ENCODE measurements at regions not wholly inside any gene's neighbourhood (a gene's known extent, or its start where the extent isn't known, plus 50 kb on each side); places are given as distances from the start of the nearest gene placed in this dataset.
"Not testable (repeated sequence)": the region's sequence is repeated elsewhere in the genome, so short reads cannot be mapped to it uniquely, and the experiment has no call there.

DNA sequence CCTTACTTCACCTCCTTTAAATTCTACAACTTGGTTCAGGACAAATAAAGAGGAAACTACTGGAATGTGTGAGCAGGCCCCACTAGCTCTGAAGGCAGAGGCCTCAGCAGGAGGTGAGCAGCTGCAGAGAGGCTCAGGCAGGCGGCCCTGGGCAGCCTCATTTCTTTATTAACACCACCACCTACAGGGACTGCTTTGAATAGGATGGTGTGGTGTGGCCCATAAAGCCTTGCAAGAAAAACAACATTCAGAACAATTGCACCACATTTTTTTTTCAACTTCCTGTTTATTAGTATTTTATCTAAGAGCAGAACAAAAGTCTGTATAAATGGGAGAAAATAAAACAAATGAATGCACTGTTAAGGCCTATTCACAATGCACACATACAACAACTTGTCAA, 333.7 kb downstream of the BCL2L11 start:
- DNase-seq: not testable (repeated sequence)

- not testable (repeated sequence) for DNase-seq
Measured at GRCh38 chr2:111455016-111456015, 334.6 kb downstream of the BCL2L11 start.

GRCh38 chr2:111457191-111457590, 336.5 kb downstream of the BCL2L11 start:
- not testable (repeated sequence) for DNase-seq

- DNase-seq: not testable (repeated sequence)
Measured at GRCh38 chr2:111460901-111461300, 340.2 kb downstream of the BCL2L11 start.

DNA sequence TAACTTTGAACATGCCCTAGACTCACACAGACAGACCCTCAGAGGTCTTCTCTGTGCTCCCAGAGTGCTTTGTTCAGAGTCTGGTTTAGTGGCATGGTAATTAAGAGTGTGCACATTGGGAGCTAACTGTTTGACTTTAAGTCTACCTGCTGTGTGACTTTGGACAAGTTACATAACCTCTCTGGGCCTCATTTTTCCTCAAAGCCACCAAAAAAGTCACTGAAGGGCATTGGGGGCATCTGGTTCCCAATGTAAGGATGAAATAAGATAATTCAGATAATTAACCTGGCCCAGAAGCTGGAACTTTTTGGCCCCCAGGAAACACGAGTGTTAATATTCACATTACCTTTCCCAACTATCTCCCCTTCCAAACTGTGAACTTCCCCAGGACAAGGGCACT, 341.1 kb downstream of the BCL2L11 start:
- not testable (repeated sequence) for DNase-seq

DNA sequence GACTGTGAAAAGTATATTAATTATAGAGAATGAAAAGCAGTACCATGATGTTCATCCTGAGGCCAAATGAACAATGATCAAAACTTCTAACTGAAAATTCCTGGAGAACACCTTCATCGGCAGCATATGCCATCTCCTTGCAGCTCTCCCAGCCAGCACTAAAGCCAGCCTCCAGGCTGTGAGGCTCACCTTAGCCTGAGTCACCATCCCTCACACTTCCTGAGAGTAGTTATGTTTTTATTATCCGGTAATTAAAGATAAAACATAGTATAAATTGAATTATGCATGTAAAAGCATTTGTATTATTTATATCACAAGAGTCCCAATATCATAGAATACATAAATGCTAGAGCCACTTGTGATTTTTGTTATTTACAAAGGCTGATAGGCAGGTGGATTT, 341.9 kb downstream of the BCL2L11 start:
- not testable (repeated sequence) for DNase-seq

DNA sequence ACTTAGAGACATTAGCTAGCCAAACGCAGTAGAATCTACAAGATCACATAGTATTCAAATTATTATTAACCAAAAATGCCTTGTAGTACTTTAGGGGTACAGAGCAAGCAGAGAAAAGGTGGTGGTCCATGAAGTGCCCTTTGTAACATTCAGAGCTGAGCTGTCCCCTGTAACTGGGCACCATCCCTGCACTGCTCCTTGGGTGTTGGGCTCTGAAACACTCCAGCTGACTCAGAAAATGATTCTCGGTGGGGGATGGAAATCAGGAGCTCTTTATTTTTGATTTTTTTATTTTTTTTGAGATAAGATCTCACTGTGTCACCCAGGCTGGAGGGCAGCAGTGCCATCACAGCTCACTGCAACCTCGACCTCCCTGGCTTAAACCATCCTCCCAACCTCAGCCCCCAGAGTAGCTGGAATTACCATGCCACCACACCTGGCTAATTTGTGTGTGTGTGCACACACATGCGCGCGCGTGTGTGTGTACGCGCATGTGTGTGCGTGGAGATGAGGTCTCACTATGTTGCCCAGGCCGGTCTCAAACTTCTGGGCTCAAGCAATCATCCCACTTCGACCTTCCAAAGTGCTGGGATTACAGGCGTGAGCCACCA, 342.6 kb downstream of the BCL2L11 start:
- DNase-seq: not testable (repeated sequence)

DNA sequence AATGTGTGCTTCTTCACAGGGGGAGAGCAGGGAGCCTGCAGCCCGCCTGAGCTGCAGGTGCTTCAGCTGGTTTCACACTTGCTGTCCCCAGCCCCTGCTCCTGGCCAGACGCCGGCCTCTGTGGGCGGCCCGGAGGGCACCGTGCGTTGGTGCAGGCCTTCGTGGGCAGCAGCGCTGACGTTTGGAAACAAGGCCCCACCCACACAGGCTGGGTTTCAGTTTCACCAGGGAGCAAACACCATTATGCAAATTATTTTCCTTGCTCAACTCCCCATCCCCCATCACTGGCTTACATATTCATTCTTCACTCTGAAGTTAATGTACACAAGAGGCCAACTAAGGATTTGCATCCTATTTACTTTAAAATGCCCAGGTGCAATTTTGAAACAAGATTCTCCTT, 343.2 kb downstream of the BCL2L11 start:
- not testable (repeated sequence) for DNase-seq

GRCh38 chr2:111464367-111464766, 343.7 kb downstream of the BCL2L11 start:
- DNase-seq: not testable (repeated sequence)

DNA sequence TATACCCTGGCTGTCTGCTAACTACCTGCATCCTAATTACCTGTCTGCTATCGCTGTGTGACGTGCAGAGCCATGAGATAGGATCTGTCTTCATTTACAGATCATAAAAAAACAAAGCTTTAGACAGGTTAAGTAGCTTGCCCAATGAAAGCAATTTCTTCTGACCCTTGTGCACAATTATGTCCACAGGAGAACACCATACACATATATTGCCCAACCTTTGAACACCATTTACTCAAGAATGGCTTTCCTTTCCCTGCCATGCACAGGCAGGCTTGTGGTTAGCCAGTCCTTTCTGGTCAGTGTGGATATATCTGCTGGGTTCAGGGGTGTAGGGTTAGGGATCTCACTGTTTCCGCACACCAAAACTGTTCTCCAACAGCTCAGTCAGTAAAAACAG, 344.8 kb downstream of the BCL2L11 start:
- DNase-seq: not testable (repeated sequence)

GRCh38 chr2:111466744-111467143, 346.0 kb downstream of the BCL2L11 start:
- DNase-seq: not testable (repeated sequence)

DNA sequence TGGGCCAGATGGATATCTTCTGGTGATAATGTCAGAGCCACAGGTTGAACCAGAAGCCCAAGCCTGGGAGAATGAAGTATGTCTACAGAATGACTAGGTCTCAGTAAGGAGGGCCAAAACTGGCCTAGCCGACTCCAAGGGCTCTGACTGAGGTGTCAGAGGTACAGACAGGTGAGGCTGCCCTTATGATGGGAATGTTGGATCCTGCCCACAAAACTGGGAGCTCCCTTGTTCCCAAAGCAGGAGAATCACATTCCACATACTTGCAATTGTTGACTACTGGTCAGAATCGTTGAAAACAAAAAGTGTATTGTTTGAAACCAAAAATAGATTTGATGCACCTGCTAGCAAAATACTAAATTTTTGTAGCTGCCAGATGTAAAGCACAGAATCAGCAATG, 350.2 kb downstream of the BCL2L11 start:
- not testable (repeated sequence) for DNase-seq

DNA sequence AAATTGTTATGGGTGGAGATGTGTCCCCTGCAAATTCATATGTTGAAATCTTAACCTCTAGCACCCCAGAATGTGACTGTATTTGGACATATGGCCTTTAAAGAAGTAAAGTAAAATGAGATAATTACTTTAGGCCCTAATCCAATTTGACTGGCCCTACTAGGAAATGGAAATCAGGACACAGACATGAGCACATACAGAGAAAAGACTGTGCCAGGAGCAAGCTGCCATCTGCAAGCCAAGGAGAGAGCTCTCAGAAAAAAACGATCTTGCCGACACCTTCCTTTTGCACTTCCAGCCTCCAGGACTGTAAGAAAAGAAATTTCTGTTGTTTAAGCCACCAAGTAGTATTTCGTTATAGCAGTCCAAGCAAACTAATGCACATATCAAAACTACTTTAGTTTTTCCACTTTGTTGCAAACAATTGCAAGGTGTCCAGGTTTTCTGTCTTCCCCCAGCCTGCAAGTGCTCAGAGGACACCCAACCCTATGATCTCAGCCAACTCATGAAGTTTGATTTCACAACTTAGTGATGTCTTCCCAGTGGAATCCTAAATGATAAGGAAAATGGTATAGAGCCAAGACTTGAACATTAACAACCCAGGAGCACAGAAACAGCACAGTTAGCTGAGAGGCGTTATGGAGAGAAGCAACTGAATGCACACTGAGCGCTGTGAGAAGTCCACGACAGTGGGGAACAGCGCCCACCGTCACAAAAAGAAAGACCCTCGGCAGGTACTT, 351.2 kb downstream of the BCL2L11 start:
- not testable (repeated sequence) for DNase-seq

- not testable (repeated sequence) for DNase-seq
Measured at GRCh38 chr2:111472844-111473403, 352.2 kb downstream of the BCL2L11 start.

GRCh38 chr2:111473522-111473921, 352.8 kb downstream of the BCL2L11 start:
- not testable (repeated sequence) for DNase-seq

- DNase-seq: not testable (repeated sequence)
Measured at GRCh38 chr2:111474198-111474705, 353.5 kb downstream of the BCL2L11 start.

GRCh38 chr2:111478335-111478734, 357.6 kb downstream of the BCL2L11 start:
- DNase-seq: not testable (repeated sequence)

GRCh38 chr2:111478871-111479318, 358.2 kb downstream of the BCL2L11 start:
- DNase-seq: not testable (repeated sequence)

GRCh38 chr2:111480016-111480625, 359.4 kb downstream of the BCL2L11 start:
- not testable (repeated sequence) for DNase-seq

DNA sequence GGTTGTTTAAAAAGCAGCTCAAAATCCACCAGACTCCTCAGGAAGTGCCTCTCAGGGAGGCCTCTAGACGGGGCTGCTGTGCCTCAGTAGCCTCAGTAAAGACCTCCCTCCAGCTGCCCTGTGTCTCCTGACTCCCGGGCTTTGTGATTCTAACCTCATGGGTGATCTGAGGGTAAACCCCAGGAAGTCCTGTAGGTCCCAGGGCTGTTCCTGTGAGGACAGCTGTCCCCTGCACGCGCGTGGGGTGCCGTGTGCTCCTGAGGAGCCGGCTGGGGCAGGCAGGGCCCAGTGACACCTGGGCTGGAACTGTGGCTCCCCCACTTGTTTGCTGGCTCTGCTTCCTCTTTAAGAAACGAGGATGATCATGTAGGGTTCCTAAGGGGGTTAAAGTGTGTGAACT, 359.9 kb downstream of the BCL2L11 start:
- not testable (repeated sequence) for DNase-seq

DNA sequence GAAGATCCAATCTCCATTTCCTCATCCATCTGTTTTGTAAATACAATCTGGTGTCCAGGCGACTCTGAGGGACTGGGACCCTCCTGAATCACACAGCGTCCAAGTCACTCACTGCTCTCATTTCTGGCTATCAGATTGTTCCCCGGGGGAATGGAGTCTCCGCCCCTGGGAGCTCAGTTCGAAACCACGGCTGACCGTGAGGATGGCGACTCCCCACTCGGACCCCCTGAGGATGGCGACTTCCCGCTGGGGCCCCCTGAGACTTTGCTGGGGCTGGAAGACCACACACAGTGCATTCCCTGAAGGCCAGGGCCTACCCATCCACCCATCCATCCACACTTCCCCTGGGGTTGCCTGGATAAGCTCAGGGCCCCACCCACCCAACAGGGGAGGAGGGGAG, 360.5 kb downstream of the BCL2L11 start:
- DNase-seq: not testable (repeated sequence)
